Esophagus (tissue), 2 donors: ENCODE measurements at regions not wholly inside any gene's neighbourhood (a gene's known extent, or its start where the extent isn't known, plus 50 kb on each side); places are given as distances from the start of the nearest gene placed in this dataset.

Source experiments
- H3K27ac ChIP-seq, 2 donors: one replicate each; pipeline ENCODE4 v1.5.1; 2013; ENCODE audit warnings: low read depth in 2 of 2, mild to moderate bottlenecking in 2 of 2, inconsistent platforms in 1 of 2, low read length in 1 of 2, moderate library complexity in 1 of 2
- H3K27me3 ChIP-seq, 2 donors: one replicate each; pipeline ENCODE4 v1.6.1; 2013; ENCODE audit warnings: low read length in 2 of 2, control low read depth in 1 of 2, mild to moderate bottlenecking in 1 of 2; ENCODE audit not compliant: insufficient read depth in 2 of 2, control insufficient read depth in 1 of 2
- H3K36me3 ChIP-seq, 2 donors: one replicate each; pipeline ENCODE4 v1.6.1; 2013; ENCODE audit warnings: low read length in 1 of 2; ENCODE audit not compliant: control insufficient read depth in 2 of 2, insufficient read depth in 2 of 2
- H3K4me1 ChIP-seq, 2 donors: one replicate each; pipeline ENCODE4 v1.6.1; 2013; ENCODE audit warnings: low read length in 1 of 2; ENCODE audit not compliant: control insufficient read depth in 2 of 2, insufficient read depth in 2 of 2
- H3K4me3 ChIP-seq, 2 donors: one replicate each; pipeline ENCODE4 v1.5.1; 2013; ENCODE audit warnings: low read length in 2 of 2, mild to moderate bottlenecking in 2 of 2, low read depth in 1 of 2, moderate library complexity in 1 of 2
- H3K9me3 ChIP-seq, 2 donors: one replicate each; pipeline ENCODE4 v1.6.1; 2013; ENCODE audit warnings: mild to moderate bottlenecking in 2 of 2, low read depth in 1 of 2, low read length in 1 of 2, moderate library complexity in 1 of 2; ENCODE audit not compliant: control insufficient read depth in 2 of 2, insufficient read depth in 1 of 2
- WGBS, 2 donors: extraction: QIAGEN DNeasy Blood & Tissue Kit; methylation state at CpG; one replicate each; pipeline ENCODE4 v1.1.7; 2013; 5-methylcytosine and 5-hydroxymethylcytosine counted together
- donor health status: healthy with polysubstance abuse.
- donor health status: Bipolar disorder and iron deficiency.

- Histone ChIP-seq H3K27ac (no peak overlapping the region), H3K27me3 (no peaks in the 10 kb centered on the region), H3K36me3 (no peaks in the 10 kb centered on the region), H3K4me1 (peaks cover 2 to 4% of the 10 kb centered on the region in 2 donors), H3K4me3 (no peak overlapping the region), H3K9me3 (no peaks in the 10 kb centered on the region)
- WGBS, 2 donors: 84 to 85% methylated on average over 10 to 12 of the region's 12 CpGs
Measured at GRCh38 chr2:42862669-42863185, 70.3 kb upstream of the HAAO start.

GRCh38 chr2:42861321-42861720 is 68.9 kb upstream of the HAAO start:
- H3K27me3 ChIP-seq: no peaks in the 10 kb centered on the region
- no peaks in the 10 kb centered on the region for H3K9me3 ChIP-seq
- H3K36me3 ChIP-seq: no peaks in the 10 kb centered on the region
- H3K4me3 ChIP-seq: no peak overlapping the region
- no peak overlapping the region for H3K27ac ChIP-seq
- H3K4me1 ChIP-seq: peaks cover under 1 to 8% of the 10 kb centered on the region in 2 donors
- whole genome bisulfite sequencing, 2 donors: 91 to 92% methylated on average over 2 of the region's 2 CpGs

GRCh38 chr2:42860319-42861094 is 68.1 kb upstream of the HAAO start:
- Histone ChIP-seq H3K27me3 (no peaks in the 10 kb centered on the region), H3K4me3 (no peak overlapping the region), H3K9me3 (no peaks in the 10 kb centered on the region), H3K36me3 (no peaks in the 10 kb centered on the region), H3K4me1 (peaks cover 4 to 12% of the 10 kb centered on the region in 2 donors), H3K27ac (no peak overlapping the region)
- 69 to 75% methylated on average over 5 of the region's 5 CpGs for WGBS, 2 donors

- Histone ChIP-seq H3K36me3 (no peaks in the 10 kb centered on the region), H3K9me3 (no peaks in the 10 kb centered on the region), H3K27ac (no peak overlapping the region), H3K27me3 (no peaks in the 10 kb centered on the region), H3K4me1 (peaks cover 4 to 13% of the 10 kb centered on the region in 2 donors), H3K4me3 (no peak overlapping the region)
- WGBS, 2 donors: 36 to 56% methylated on average over 4 of the region's 4 CpGs
Measured at GRCh38 chr2:42859791-42860190, 67.4 kb upstream of the HAAO start.

- no peaks in the 10 kb centered on the region for H3K27me3 ChIP-seq
- H3K9me3 ChIP-seq: no peaks in the 10 kb centered on the region
- no peak overlapping the region for H3K4me3 ChIP-seq
- H3K36me3 ChIP-seq: no peaks in the 10 kb centered on the region
- peaks cover 4 to 17% of the 10 kb centered on the region in 2 donors for H3K4me1 ChIP-seq
- 10 to 14% methylated on average over 2 of the region's 2 CpGs for WGBS, 2 donors
- no peak overlapping the region for H3K27ac ChIP-seq
Measured at GRCh38 chr2:42859006-42859552, 66.7 kb upstream of the HAAO start.

- H3K4me1 ChIP-seq: peaks cover 4 to 22% of the 10 kb centered on the region in 2 donors
- H3K27ac ChIP-seq: peak overlapping the region; percentile 27 to 44
- no peaks in the 10 kb centered on the region for H3K27me3 ChIP-seq
- no peaks in the 10 kb centered on the region for H3K36me3 ChIP-seq
- WGBS, 2 donors: 68 to 71% methylated on average over 4 of the region's 4 CpGs
- no peak overlapping the region for H3K4me3 ChIP-seq
- no peaks in the 10 kb centered on the region for H3K9me3 ChIP-seq
Measured at GRCh38 chr2:42858140-42859005, 66.0 kb upstream of the HAAO start.

- Histone ChIP-seq H3K4me1 (peaks cover 4 to 22% of the 10 kb centered on the region in 2 donors), H3K27me3 (no peaks in the 10 kb centered on the region), H3K9me3 (no peaks in the 10 kb centered on the region), H3K4me3 (no peak overlapping the region), H3K36me3 (no peaks in the 10 kb centered on the region), H3K27ac (peak overlapping the region; percentile 60 to 90)
- 47 to 65% methylated on average over 23 of the region's 23 CpGs for WGBS, 2 donors
Measured at GRCh38 chr2:42856891-42857632, 64.7 kb upstream of the HAAO start.

- Histone ChIP-seq H3K4me1 (peaks cover 4 to 22% of the 10 kb centered on the region in 2 donors), H3K27me3 (no peaks in the 10 kb centered on the region), H3K27ac (peak overlapping the region; percentile 60 to 90), H3K36me3 (no peaks in the 10 kb centered on the region), H3K9me3 (no peaks in the 10 kb centered on the region), H3K4me3 (no peak overlapping the region)
- WGBS, 2 donors: 63 to 64% methylated on average over 16 of the region's 16 CpGs
Measured at GRCh38 chr2:42856106-42856860, 63.9 kb upstream of the HAAO start.
